Left lung (tissue), 4 donors: ENCODE measurements at regions not wholly inside any gene's neighbourhood (a gene's known extent, or its start where the extent isn't known, plus 50 kb on each side); places are given as distances from the start of the nearest gene placed in this dataset.

Experiments
- ATAC-seq: fragments of 200-7000 bp; cut with Tn5 transposase; one replicate; pipeline ENCODE4 v1.9.1; 2020; ENCODE audit warnings: moderate library complexity
- DNase-seq, 4 donors: peaks; one replicate each; pipeline ENCODE4 v3.0.0-alpha.2; 2013 to 2020
- H3K27ac ChIP-seq, 2 donors: fragments of 200-600 bp; sonication (generic) in 1 of 2; one replicate each; pipeline versions ENCODE4 v1.5.0 to v1.8.0; 2020 to 2021
- H3K27me3 ChIP-seq, 2 donors: fragments of 200-600 bp; sonication (generic) in 1 of 2; one replicate each; pipeline versions ENCODE4 v1.5.0 to v1.8.0; 2020 to 2021
- H3K36me3 ChIP-seq, 2 donors: fragments of 200-600 bp; sonication (generic) in 1 of 2; one replicate each; pipeline versions ENCODE4 v1.5.0 to v1.8.0; 2020 to 2021
- H3K4me1 ChIP-seq, 2 donors: fragments of 200-600 bp; one replicate each; pipeline ENCODE4 v1.8.0; 2021
- H3K4me3 ChIP-seq, 2 donors: fragments of 200-600 bp; sonication (generic) in 1 of 2; one replicate each; pipeline versions ENCODE4 v1.5.0 to v1.8.0; 2020 to 2021; ENCODE audit warnings: mild to moderate bottlenecking in 1 of 2
- H3K9me3 ChIP-seq, 2 donors: fragments of 200-600 bp; sonication (generic) in 1 of 2; one replicate each; pipeline versions ENCODE4 v1.5.0 to v1.8.0; 2020 to 2021
- intact Hi-C, 2 donors: fragments of 100-400 bp; cut with DNase I; formaldehyde crosslinking; loops; one replicate each; pipeline versions ENCODE4 v1.11.2 to v1.14.2; 2022
- TF ChIP-seq, protein P1 (sequence below), 2 donors: fragments of 200-600 bp; sonication (generic) in 1 of 2; IDR thresholded peaks; one replicate each; pipeline versions ENCODE4 v1.5.0 to v1.8.0; 2021; ENCODE audit warnings: antibody characterized with exemption in 2 of 2
- donor health status: DM: no; HTN: yes; CAD: no.
- donor health status: DM: no; HTN: no; CAD: no.

DNA sequence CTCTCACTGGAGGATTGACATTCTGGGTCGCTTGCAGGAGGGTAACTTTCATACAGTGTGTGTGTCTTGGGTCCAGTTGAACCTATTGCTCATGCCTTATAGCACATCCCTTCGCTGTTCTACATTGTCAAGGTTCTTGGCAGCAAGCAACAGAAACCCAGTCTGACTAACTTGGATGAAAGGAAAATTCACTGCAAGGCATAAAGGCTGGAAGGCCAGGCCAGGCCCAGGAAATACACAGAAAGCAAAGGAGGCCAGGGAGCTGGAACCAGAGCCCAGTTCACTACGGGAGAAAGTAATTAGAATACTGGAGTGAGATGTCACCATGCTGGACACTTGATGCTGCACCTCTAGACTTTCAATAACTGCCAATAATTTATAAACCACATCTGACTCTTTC, 353.8 kb upstream of the GATB start:
- no peaks in the 10 kb centered on the region for H3K4me1 ChIP-seq
- intact Hi-C loops, result no loop called here
- no peaks in the 10 kb centered on the region for H3K27me3 ChIP-seq
- ATAC-seq (no peak), DNase-seq (no peak)
- no peak overlapping the region for H3K27ac ChIP-seq
- no peak overlapping the region for H3K4me3 ChIP-seq
- H3K9me3 ChIP-seq, result no peaks in the 10 kb centered on the region
- TF ChIP-seq, protein P1, sequence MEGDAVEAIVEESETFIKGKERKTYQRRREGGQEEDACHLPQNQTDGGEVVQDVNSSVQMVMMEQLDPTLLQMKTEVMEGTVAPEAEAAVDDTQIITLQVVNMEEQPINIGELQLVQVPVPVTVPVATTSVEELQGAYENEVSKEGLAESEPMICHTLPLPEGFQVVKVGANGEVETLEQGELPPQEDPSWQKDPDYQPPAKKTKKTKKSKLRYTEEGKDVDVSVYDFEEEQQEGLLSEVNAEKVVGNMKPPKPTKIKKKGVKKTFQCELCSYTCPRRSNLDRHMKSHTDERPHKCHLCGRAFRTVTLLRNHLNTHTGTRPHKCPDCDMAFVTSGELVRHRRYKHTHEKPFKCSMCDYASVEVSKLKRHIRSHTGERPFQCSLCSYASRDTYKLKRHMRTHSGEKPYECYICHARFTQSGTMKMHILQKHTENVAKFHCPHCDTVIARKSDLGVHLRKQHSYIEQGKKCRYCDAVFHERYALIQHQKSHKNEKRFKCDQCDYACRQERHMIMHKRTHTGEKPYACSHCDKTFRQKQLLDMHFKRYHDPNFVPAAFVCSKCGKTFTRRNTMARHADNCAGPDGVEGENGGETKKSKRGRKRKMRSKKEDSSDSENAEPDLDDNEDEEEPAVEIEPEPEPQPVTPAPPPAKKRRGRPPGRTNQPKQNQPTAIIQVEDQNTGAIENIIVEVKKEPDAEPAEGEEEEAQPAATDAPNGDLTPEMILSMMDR (IDR thresholded peaks at IDR 0.05), result no peak
- no peaks in the 10 kb centered on the region for H3K36me3 ChIP-seq

DNA sequence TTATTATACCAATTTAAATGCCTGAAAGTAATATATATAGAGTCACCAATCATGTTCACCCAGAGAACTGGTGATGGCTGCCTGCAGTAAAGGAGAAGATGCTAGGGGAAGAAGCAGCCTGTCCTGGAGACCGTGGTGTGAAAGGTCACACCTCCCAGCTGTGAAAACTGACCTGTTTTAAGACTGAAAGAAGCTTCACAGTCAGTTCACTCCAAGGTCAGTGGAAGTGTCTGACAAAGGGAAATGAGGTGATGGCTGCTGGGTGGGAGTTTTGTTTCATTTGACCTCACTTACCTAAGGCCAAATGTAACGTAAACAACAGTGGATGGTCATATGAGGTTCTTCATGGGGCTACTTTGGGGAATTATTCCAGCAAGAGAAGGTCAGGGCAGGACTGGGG, 352.1 kb upstream of the GATB start:
- H3K36me3 ChIP-seq, result no peaks in the 10 kb centered on the region
- TF ChIP-seq, protein P1 (IDR thresholded peaks at IDR 0.05), result no peak
- H3K27me3 ChIP-seq, result no peaks in the 10 kb centered on the region
- ATAC-seq (no peak), DNase-seq (no peak)
- intact Hi-C loops, result no loop called here
- H3K9me3 ChIP-seq, result no peaks in the 10 kb centered on the region
- no peak overlapping the region for H3K27ac ChIP-seq
- H3K4me1 ChIP-seq, result peaks cover 4 to 5% of the 10 kb centered on the region in 2 donors
- no peak overlapping the region for H3K4me3 ChIP-seq

DNA sequence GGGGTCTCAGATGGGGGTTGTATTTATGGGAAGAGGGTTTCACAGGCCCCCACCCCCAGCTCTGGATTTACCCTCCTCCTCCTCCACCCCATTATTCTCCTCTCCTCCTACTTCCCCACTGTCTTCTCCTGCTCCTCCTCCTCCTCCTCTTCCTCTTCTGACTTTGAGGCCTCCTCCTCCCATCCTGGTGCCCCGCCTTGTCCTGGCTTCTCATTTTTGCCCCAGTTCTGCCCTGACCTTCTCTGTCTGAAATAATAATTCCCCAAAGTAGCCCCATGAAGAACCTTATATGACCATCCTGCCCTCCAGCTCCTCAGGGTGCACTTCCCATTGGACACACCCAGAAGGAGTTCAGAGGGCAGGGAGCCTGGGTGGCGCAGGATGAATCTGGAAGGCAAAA, 351.4 kb upstream of the GATB start:
- Histone ChIP-seq H3K4me3 (no peak overlapping the region), H3K9me3 (no peaks in the 10 kb centered on the region), H3K36me3 (no peaks in the 10 kb centered on the region), H3K27ac (no peak overlapping the region), H3K4me1 (peaks cover 4 to 5% of the 10 kb centered on the region in 2 donors), H3K27me3 (no peaks in the 10 kb centered on the region)
- DNase-seq, result no peak
- ATAC-seq, result peak; percentile 30
- TF ChIP-seq, protein P1 (IDR thresholded peaks at IDR 0.05), result no peak
- intact Hi-C loops, result no loop called here

DNA sequence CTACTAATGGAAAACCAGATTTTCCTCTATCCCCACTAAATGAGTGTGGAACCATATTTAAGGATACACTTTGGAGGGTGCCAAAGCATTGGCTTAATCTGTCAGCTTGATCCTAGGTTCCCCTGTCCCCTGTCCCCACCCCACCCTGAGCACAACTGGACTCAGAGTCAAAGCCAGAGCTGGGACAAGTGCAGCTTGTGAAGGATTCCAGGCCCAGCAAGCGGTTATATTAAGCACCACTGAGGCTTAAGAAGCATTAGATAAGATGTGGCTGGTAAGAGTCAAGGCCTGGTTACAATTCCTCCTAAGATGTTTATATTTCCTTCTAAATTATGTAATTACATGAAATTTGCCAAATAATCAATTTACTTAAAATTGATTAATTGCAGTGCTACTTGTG, 350.0 kb upstream of the GATB start:
- Histone ChIP-seq H3K4me3 (no peak overlapping the region), H3K4me1 (peaks cover 5 to 16% of the 10 kb centered on the region in 2 donors), H3K36me3 (no peaks in the 10 kb centered on the region), H3K27ac (no peak overlapping the region), H3K9me3 (no peaks in the 10 kb centered on the region), H3K27me3 (no peaks in the 10 kb centered on the region)
- TF ChIP-seq, protein P1 (IDR thresholded peaks at IDR 0.05), result no peak
- no peak for DNase-seq
- intact Hi-C loops, result no loop called here
- no peak for ATAC-seq

DNA sequence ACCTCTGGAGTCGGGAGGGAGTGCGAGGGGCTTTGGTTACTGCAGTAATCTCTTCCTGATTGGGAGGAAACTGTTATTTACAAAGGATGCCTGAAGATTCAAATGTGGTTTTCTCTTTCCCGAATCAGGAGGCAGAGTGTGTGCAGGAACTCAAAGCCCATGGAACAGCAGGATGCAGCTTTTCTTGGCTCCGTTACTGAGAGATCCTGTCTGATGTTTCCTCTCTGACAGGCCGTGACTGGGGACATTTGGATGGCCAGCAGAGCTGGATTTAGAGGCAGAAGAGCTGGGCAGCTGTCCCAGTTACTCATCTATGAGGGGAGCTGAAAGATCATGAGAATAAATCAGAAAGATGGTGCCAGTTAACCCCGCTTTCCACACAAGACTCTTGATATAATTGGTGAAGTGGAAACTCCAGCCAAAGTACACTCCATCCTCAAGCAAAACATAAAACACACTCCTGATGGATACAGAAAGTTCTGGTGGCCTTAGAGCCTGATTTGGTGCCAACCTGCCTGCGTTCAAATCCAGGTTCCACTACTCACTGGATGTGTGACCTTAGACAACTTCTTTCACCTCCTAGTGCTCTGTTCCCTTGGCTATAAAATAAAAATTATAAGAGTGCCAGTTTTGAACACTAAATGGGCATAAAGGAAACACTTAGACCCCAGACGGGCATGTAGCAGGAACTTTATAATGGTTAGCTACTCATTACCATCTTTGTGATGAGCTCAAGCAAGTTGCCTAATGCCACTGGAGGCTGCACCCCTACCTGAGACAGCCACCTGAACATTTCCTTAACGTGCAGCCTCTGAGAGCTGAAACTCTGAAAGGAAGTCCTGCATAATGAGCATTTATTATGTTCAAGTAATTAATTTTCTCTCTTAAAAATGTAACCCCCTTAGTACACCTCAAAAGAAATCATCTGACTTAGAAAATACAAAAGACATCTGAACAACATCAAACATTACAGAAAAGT, 349.0 kb upstream of the GATB start:
- no peaks in the 10 kb centered on the region for H3K9me3 ChIP-seq
- H3K27ac ChIP-seq, result no peak overlapping the region

More for the DNA sequence above, 349.0 kb upstream of the GATB start:
- Histone ChIP-seq H3K4me3 (no peak overlapping the region), H3K36me3 (no peaks in the 10 kb centered on the region), H3K27me3 (no peaks in the 10 kb centered on the region), H3K4me1 (peaks cover 8 to 20% of the 10 kb centered on the region in 2 donors)
- DNase-seq, result peak in 2 of 4 donors; percentile 31 to 51
- ATAC-seq, result no peak
- TF ChIP-seq, protein P1 (IDR thresholded peaks at IDR 0.05), result no peak
- intact Hi-C loops, result no loop called here
